GM18517 (cell line): ENCODE measurements at regions not wholly inside any gene's neighbourhood (a gene's known extent, or its start where the extent isn't known, plus 50 kb on each side); places are given as distances from the start of the nearest gene placed in this dataset.

ENCODE experiments used
- ATAC-seq: cut with Tn5 transposase; IDR thresholded peaks from one replicate; pipeline ENCODE4 v1.9.1; 2021; ENCODE audit warnings: mild to moderate bottlenecking, moderate library complexity; ENCODE audit not compliant: unreplicated experiment

DNA sequence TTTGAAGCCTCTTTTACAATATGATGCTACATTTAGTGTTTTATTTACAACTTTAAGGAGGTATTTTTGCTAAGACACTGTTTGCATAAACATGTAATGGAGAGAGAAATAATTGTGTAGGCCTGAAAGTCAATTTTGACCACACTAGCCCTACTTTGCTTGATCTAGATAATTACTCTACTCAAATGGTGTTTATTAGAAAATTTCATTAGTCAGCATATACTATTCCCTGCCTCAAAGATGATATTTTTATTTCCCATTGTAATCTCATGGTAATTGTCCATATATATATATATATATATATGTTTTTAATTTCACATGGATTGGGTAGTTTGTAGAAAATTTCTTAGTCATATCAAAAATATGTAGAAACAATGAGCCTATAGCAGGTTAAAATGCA is 632.2 kb downstream of the SATB2 start:
- ATAC-seq, result no peak

GRCh38 chr2:198817536-198817935 is 640.2 kb downstream of the SATB2 start:
- ATAC-seq, result no peak

DNA sequence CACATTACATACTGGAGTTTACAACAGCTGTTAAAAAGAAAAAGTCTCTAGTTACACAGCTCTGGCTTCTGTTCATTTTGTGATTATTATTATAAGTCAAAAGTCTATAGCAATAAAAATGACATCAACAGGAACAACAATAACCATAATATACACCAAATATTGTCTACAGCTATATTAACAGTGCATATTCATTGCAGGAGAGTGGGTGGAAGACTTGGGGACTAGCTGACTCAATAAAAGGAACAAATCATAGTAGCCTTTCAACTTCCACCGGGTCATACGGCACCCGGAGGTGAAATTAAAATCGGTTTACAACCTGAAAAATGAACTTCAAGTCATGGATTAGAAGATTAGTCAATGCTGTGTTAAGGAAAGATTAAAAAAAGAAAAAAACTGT is 642.1 kb downstream of the SATB2 start:
- ATAC-seq, result no peak

GRCh38 chr2:198811198-198811597 is 646.5 kb downstream of the SATB2 start:
- ATAC-seq, result no peak

DNA sequence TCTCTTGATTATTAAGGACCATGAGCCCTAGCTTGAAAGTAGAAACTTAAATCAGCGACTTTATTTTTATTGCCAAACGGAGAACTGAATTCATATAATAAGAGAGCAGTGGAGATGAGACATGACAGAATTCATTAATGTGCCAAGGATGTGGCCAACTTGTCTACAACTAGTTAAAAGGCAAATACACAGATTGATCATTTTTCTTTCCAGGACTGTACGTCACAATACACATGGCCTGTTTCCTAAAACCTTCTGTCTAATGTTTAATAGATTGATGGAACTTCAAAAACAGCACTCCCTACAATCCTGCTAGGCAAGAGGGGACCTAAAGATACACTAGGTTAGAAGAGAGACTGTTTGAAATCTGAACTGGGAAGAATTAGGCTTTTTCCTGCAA is 647.8 kb downstream of the SATB2 start:
- ATAC-seq, result no peak

DNA sequence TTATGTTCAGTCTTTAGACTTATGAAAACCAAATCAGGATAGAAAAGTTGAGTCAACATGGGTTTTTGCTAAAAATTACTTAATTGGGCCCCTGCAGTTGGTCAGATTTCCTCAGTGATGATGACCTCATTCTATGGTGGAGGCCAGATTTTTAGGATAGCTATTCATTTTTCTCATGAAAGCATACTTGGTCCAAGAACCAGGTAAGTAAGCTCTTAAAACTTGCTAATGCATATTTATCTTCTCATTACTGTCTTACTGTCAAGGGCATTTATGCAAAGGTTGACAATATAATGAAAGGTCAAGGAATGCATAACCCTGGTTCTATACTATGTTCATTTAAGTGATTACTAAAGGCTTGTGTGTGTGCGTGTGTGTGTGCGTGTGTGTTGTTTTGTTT is 650.6 kb downstream of the SATB2 start:
- no peak for ATAC-seq

- no peak for ATAC-seq
Measured at GRCh38 chr2:198795419-198795818, 662.3 kb downstream of the SATB2 start.

- ATAC-seq, result no peak
Measured at GRCh38 chr2:198791623-198792022, 666.1 kb downstream of the SATB2 start.

GRCh38 chr2:198788676-198789075 is 669.1 kb downstream of the SATB2 start:
- no peak for ATAC-seq

DNA sequence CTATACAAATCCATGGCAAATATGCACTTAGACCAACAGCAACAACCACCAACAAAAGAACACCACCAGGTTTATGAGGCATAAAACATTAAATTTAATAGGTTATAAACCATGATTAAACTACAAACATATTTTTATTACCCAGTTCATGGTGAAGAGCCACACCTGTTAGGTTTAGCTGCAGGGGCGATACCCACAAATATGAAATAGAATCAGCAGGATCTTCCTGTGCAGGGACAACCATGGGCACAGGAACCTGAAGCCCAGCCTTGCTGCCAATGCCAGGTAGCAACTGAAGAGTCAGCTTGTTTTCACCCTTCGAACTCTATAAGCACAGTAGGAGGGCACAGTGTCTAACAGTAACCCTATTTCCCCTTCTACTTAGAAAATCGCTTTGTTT is 675.0 kb downstream of the SATB2 start:
- ATAC-seq, result no peak

- no peak for ATAC-seq
Measured at GRCh38 chr2:198776616-198777406, 680.9 kb downstream of the SATB2 start.

DNA sequence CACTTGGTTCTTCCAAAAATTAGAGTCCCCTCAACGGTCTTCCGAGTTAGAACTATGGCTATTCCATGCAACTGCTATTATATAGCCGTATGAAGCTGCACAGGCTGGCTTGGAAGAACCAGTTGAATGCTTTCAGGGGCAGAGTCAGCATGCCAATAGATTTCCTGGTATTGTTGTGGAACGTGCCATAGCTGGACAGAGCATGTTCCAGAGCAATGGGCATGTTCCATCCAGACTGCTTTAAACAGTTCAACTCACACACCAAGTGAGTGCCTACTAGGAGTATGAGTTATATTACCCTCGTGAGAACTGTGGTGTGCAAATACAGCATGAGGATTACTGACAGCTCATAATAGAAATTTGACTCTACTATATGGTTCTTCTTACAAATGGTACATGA is 682.0 kb downstream of the SATB2 start:
- ATAC-seq, result no peak

DNA sequence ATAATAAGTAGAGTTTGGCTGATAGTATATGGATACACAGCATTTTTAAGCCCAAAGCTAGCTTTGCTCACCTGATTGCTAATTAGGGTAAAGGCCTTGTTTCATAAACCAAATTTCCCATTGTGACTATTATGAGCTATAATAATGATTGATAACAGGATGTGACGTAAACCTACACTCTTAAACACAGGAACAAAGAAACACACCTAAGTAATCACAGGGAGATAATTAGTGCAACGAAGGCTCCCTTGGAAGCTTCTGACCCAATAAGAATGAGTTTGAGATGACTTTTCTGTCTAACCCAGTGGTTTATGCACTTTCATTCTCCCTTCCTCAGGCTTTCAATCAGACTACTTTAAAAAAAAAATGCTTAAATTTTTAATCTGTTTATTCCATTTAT is 683.2 kb downstream of the SATB2 start:
- no peak for ATAC-seq

GRCh38 chr2:198767694-198768093 is 690.0 kb downstream of the SATB2 start:
- ATAC-seq, result no peak

DNA sequence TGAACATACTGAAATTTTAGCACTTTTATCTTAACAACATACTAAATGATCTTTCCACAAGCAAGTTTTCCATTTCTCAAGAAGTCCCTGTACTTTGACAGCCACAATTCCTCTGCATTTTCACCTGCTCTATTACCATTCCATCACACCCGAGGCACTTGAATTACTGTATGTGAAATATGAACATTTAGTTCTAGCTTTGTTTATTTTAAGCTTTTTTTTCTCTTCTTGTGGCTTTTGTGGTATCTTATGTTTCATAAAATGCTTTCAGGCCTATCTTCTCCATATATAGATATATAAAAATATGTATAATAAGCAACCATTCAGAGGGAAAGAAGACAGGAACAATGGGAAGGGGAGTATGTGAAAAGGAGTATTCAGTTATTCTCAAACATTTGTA is 693.9 kb downstream of the SATB2 start:
- ATAC-seq, result no peak

DNA sequence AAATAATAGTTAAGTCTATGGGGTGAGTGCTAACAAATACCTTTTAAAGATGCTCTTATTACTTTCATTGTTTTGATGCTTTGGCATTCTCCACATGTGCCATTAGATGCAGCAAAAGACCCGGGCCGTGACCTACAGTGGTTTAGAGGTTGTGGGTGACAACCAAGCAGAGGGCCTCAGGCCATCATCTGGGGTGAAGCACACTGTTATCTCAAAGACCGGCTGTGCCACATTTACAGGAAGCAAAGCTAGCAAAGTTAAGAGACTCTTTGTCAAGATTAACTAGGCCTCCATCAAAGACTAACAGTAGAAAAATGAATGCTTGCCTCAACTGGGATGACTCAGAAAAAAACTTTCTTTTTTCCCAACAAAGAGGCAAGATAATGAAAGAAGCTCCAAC is 695.3 kb downstream of the SATB2 start:
- no peak for ATAC-seq

- no peak for ATAC-seq
Measured at GRCh38 chr2:198757069-198757468, 700.7 kb downstream of the SATB2 start.

GRCh38 chr2:198756166-198756565 is 701.6 kb downstream of the SATB2 start:
- ATAC-seq, result no peak

DNA sequence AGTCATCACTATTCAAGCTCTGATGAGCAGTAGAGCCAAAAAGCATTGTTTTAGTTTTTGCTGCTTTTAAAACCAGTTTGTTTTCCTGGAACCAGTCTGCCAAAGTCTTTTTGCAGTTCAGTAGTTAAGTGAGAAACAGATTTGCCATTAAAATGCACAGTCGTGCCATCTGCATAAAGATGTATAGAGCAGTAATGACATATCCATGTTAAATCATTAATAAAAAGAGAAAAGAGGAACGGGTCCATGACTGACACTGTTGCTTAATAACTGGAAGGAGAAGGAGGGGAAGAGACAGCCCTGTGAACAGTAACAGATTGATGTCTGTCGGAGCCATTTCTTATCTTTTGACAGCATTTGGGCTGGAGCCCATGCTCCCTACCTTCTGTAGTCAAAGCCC is 704.6 kb downstream of the SATB2 start:
- ATAC-seq, result no peak

- ATAC-seq, result no peak
Measured at GRCh38 chr2:198749364-198749763, 708.4 kb downstream of the SATB2 start.

DNA sequence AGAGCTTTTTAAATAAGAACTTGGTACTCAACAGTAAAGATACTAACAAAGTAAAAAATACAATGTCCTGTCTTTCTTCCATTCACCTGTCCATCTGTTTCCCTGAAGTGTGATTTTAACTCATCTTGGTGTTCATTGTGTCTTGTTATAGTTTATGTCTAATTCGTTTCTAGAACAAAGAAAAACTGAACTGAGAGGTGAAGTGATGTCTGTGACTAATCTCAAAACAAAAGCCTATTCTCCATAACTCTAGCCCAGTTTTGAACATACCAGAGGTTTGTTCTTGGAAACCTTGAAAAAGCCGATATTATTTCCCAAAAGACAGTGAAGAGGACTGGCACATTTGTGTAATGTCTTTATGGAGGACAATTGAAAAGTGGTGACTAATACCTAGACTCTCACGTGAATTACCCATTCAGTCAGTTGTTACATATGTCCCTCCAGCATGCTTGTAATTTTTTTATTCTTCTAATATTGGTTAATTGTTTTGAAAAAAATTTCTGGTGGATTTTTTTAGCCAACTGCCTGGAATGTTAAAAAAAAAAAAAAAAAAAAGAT is 725.8 kb downstream of the SATB2 start:
- ATAC-seq, result no peak

DNA sequence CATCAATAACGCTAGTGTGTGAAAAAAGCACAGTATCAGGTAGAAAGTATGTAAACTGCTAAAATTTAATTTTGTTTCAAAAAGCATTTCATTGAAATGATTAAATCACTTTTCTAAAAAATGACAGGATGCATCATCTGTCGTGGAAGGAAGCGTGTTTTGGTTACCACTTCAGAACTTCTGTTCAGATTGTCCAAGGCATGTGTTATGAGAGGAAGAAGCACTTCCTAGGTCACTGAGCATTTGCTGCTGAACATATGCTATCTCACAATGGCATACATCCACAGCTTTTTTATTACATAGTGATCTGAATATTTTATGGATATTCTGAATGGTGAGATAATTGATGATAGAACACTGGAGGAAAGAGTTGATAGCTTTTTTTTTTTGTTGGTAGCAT is 737.5 kb downstream of the SATB2 start:
- ATAC-seq, result no peak

- no peak for ATAC-seq
Measured at GRCh38 chr2:198717451-198717850, 740.3 kb downstream of the SATB2 start.
